WTC11 (cell line): ENCODE measurements at regions not wholly inside any gene's neighbourhood (a gene's known extent, or its start where the extent isn't known, plus 50 kb on each side); places are given as distances from the start of the nearest gene placed in this dataset.

ENCODE experiments used
- CTCF ChIP-seq: fragments of 200-600 bp; IDR thresholded peaks from 2 replicates; pipeline ENCODE4 v1.8.0; 2022; ENCODE audit warnings: antibody characterized with exemption
- MXD4 ChIP-seq: fragments of 250-450 bp; sonication (Bioruptor Pico); IDR thresholded peaks from 2 replicates; pipeline ENCODE4 v1.8.0; 2021; ENCODE audit warnings: mild to moderate bottlenecking, moderate library complexity, borderline replicate concordance
- PREB ChIP-seq: sonication (generic); formaldehyde crosslinking; IDR thresholded peaks from 2 replicates; pipeline ENCODE4 v1.8.1; 2022; ENCODE audit warnings: mild to moderate bottlenecking, missing genetic modification reagents, moderate library complexity, borderline replicate concordance
- TEAD4 ChIP-seq: sonication (generic); formaldehyde crosslinking; IDR thresholded peaks from 2 replicates; pipeline ENCODE4 v1.8.0; 2022; ENCODE audit warnings: mild to moderate bottlenecking, missing genetic modification reagents
- TP53 ChIP-seq: sonication (generic); formaldehyde crosslinking; IDR thresholded peaks from 2 replicates; pipeline ENCODE4 v1.8.1; 2023; ENCODE audit warnings: mild to moderate bottlenecking, missing genetic modification reagents

GRCh38 chr2:59803586-59803985 is 749.9 kb downstream of the BCL11A start:
- TF ChIP-seq CTCF, result no peak
- TF ChIP-seq TEAD4, result no peak
- TF ChIP-seq PREB (CRISPR knock-in tag), result no peak
- no peak for TF ChIP-seq MXD4 (CRISPR knock-in tag)
- TF ChIP-seq TP53, result no peak
